Spinal cord (tissue), 9 donors: ENCODE measurements at regions not wholly inside any gene's neighbourhood (a gene's known extent, or its start where the extent isn't known, plus 50 kb on each side); places are given as distances from the start of the nearest gene placed in this dataset.

ENCODE experiments used
- DNase-seq, 6 donors: peaks; one replicate each; pipeline versions ENCODE4 v3.0.0 to v3.0.0-alpha.2; 2013 to 2015; ENCODE audit warnings: low spot score in 6 of 6, low read depth in 4 of 6
- H3K27ac ChIP-seq: one replicate; pipeline ENCODE4 v1.5.1; 2013; ENCODE audit warnings: low read depth, low read length, control low read depth
- H3K27me3 ChIP-seq: one replicate; pipeline ENCODE4 v1.6.1; 2013; ENCODE audit warnings: low read length; ENCODE audit not compliant: control insufficient read depth, insufficient read depth
- H3K36me3 ChIP-seq: one replicate; pipeline ENCODE4 v1.6.1; 2013; ENCODE audit warnings: low read length; ENCODE audit not compliant: control insufficient read depth, insufficient read depth
- H3K4me1 ChIP-seq: one replicate; pipeline ENCODE4 v1.6.1; 2013; ENCODE audit warnings: low read length; ENCODE audit not compliant: control insufficient read depth, insufficient read depth
- H3K4me3 ChIP-seq: one replicate; pipeline ENCODE4 v1.5.1; 2013; ENCODE audit warnings: low read depth, low read length, control low read depth
- H3K9me3 ChIP-seq: one replicate; pipeline ENCODE4 v1.6.1; 2013; ENCODE audit warnings: low read length; ENCODE audit not compliant: control insufficient read depth, insufficient read depth
- WGBS: methylation state at CpG from one replicate; pipeline ENCODE4 v1.1.5; 2013; ENCODE audit warnings: missing lambda C conversion rate; ENCODE audit not compliant: insufficient coverage; 5-methylcytosine and 5-hydroxymethylcytosine counted together
- donor health status: healthy.

DNA sequence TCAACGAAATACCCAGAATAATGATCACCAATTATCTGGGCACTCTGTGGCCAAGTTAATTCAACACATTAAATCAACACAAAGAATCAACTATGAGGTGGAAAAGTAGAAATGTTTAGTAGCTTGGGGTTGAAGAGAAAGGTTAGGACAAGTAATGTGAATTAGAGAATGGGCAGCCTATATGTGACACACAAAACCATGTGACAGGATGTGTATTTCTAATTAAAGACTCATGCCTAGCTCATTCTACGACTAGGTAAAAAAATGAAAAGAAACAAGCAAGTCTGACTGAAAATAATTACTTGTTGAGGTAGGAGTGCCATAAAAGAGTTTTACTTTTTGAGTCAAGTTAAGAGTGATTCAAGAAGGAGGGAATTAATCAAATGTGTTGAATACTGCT, 2646.0 kb upstream of the PCDH20 start:
- no CpG with 5 or more reads among the region's 2 CpGs for WGBS
- Histone ChIP-seq H3K27ac (no peak overlapping the region), H3K4me3 (no peak overlapping the region), H3K36me3 (no peaks in the 10 kb centered on the region), H3K9me3 (peaks cover 1% of the 10 kb centered on the region), H3K27me3 (no peaks in the 10 kb centered on the region), H3K4me1 (no peaks in the 10 kb centered on the region)
- no peak for DNase-seq

DNA sequence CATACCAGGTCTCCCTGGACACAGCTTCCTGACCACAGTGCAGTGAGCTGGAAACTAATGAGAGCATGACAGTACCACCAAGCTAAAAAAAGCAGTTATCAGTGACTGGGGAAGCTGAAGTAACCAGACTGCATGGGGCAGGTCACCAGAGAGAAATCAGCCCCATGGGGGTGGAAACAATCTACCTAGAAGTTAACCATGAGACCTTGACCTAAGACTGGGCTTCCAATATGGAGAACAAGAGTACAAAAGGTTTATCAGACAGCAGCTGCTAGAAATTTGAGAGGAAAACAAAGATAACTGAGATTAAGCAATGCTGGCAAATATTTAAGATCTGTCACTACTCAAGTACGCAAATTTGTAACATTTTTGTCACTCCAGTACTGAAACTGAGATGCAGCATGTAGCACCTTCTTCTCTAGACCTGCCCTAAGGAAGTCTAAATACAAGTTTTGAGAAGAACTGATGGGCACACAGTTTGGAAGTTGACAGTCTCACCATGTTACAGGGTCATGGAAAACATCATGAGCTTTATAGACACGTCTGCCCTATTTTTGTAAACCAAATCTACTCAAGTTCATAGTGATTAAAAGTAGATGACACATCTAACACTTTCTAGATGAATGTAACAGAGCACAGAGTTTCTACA, 2641.8 kb upstream of the PCDH20 start:
- no peaks in the 10 kb centered on the region for H3K4me1 ChIP-seq
- H3K9me3 ChIP-seq, result peaks cover 1% of the 10 kb centered on the region
- H3K27me3 ChIP-seq, result no peaks in the 10 kb centered on the region
- 100% methylated on average over 1 of the region's 2 CpGs for WGBS
- H3K4me3 ChIP-seq, result no peak overlapping the region
- H3K27ac ChIP-seq, result no peak overlapping the region
- no peaks in the 10 kb centered on the region for H3K36me3 ChIP-seq
- no peak for DNase-seq

DNA sequence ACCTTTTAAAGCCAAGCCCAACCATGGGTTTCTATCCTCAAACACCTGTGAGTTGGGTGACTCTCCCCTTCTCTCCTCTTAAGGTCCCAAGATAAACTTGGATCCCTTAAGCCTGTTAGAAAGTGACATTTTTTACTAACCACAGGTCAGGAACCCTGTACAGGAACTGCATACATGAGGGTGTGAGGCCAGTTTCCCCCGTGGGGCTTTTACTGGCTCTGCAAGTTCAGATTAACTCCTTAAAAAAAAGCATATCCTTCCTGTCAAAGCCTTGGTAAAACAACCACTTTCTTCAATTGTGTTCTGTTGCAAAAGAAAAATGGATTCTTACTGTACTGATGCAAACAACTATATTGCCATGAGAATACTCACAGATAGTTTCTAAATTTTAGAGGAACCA, 2638.7 kb upstream of the PCDH20 start:
- no peak for DNase-seq
- Histone ChIP-seq H3K36me3 (no peaks in the 10 kb centered on the region), H3K27ac (no peak overlapping the region), H3K27me3 (no peaks in the 10 kb centered on the region), H3K9me3 (peaks cover 2% of the 10 kb centered on the region), H3K4me1 (no peaks in the 10 kb centered on the region), H3K4me3 (no peak overlapping the region)
- WGBS, result no CpG with 5 or more reads among the region's 1 CpG

DNA sequence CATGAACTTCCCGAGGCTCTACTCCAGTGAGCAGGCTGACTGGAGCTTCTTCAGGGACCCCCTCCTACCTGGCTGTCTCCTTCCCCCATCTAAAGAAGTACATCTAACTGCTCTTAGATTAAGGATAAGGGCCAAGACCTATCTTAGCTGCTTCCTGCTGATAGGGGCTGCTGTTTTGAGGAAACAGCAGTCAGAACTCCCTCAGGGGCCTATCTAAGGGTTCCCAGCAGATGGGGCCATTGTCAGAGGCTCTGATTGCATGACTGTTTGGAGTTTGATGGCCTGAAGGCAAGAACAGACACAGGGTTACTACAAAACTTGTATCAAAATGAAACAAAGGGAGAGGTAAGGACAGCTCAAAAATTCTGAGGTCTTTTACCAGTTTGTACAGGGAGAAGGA, 2636.9 kb upstream of the PCDH20 start:
- WGBS, result 100% methylated on average over 1 of the region's 1 CpG
- no peaks in the 10 kb centered on the region for H3K4me1 ChIP-seq
- DNase-seq, result no peak
- no peaks in the 10 kb centered on the region for H3K36me3 ChIP-seq
- no peak overlapping the region for H3K27ac ChIP-seq
- peaks cover 2% of the 10 kb centered on the region for H3K9me3 ChIP-seq
- no peaks in the 10 kb centered on the region for H3K27me3 ChIP-seq
- H3K4me3 ChIP-seq, result no peak overlapping the region

DNA sequence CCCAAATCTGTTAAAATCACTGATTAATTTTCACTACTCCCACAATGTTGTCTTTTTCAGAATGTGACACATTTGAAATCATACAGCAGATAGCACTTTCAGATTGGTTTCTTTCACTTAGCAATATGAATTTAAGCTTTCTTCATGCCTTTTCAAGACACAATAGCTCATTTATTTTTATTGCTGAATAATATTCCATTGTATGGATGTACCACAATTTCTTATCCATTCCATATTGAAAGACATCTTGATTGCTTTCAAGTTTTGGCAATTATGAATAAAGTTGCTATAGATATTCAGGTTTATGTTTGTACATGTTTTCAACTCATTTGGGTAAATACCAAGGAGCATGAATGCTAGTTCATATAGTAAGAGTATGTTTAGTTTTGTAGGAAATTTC, 2635.6 kb upstream of the PCDH20 start:
- H3K27ac ChIP-seq, result no peak overlapping the region
- no peak for DNase-seq
- H3K4me3 ChIP-seq, result no peak overlapping the region
- no peaks in the 10 kb centered on the region for H3K27me3 ChIP-seq
- H3K36me3 ChIP-seq, result no peaks in the 10 kb centered on the region
- peaks cover 2% of the 10 kb centered on the region for H3K9me3 ChIP-seq
- no peaks in the 10 kb centered on the region for H3K4me1 ChIP-seq

DNA sequence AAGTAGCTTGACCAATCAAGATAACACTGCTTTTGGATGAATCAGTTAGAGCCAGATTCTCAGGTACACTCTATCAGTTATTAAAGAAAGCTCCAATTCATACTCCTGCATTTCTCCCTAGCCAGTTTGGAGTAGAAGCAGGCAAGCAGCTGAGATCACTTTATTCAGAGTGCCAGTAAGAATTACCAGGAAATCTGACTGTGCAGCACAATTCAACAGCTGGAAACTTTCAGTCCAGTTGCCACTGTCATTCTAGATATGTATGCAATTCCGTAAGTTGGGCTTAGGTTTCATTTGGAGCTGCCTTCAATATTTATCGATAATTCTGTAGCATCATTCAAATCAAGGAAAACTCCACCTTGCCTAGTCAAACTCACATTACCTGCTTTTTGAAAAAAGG, 2625.6 kb upstream of the PCDH20 start:
- Histone ChIP-seq H3K27ac (no peak overlapping the region), H3K4me3 (no peak overlapping the region), H3K9me3 (no peaks in the 10 kb centered on the region), H3K27me3 (no peaks in the 10 kb centered on the region), H3K36me3 (no peaks in the 10 kb centered on the region), H3K4me1 (no peaks in the 10 kb centered on the region)
- WGBS, result no CpG with 5 or more reads among the region's 2 CpGs
- DNase-seq, result no peak

DNA sequence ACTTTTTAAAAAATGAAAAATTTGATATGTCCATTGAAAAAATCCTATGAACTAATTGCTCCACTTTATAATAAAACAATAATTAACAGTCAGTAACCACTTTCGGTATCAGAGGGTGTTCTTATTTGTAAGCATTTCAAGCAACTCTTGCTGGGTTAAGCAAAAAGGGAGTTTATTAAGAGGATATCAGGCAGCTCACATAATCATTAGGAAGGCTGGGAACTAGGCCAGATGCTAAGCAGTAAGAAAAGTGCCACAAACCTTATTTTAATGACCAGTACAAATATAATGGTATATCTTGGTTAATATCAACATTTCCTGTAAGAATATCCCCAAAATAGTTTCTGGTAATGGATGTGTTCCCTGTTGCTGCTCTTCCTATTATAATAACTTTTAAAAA, 2618.3 kb upstream of the PCDH20 start:
- no peaks in the 10 kb centered on the region for H3K36me3 ChIP-seq
- H3K9me3 ChIP-seq, result no peaks in the 10 kb centered on the region
- no peaks in the 10 kb centered on the region for H3K27me3 ChIP-seq
- H3K4me1 ChIP-seq, result no peaks in the 10 kb centered on the region
- H3K27ac ChIP-seq, result no peak overlapping the region
- WGBS, result no CpG with 5 or more reads among the region's 1 CpG
- H3K4me3 ChIP-seq, result no peak overlapping the region
- DNase-seq, result peak in 2 of 6 donors; percentile 2 to 56

DNA sequence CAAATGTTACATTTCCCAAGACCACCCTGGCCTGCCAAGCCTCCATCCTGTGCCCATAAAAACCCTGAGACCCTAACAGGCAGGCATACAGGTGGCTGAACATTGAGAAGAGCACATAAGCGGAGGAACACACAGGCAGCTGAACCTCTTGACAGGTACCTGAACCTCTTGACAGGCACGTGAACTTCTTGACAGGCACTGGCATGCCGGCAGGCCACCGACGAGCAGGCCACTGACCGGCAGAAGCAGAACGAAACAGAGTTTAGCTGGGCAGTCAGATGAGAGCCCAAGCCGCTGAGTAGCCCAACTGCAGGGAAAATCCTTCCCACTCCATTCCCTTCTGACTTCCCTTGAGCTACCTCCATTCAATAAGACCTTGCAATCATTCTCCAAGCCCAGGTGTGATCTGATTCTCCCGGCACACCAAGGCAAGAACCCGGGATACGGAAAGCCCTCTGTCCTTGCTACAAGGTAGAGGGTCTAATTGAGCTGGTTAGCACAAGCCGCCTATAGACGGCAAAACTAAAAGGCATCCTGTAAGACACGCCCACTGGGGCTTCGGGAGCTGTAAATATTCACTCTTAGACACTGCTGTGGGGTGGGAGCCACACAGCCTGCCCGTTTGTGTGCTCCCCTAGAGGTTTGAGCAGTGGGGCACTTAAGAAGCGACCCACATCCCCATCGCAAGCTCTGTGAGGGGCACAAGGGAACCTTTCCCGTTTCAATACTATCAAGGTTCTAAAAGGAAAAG, 2613.9 kb upstream of the PCDH20 start:
- Histone ChIP-seq H3K36me3 (no peaks in the 10 kb centered on the region), H3K4me1 (no peaks in the 10 kb centered on the region), H3K27ac (no peak overlapping the region), H3K4me3 (no peak overlapping the region), H3K9me3 (no peaks in the 10 kb centered on the region), H3K27me3 (no peaks in the 10 kb centered on the region)
- no peak for DNase-seq
- 91% methylated on average over 16 of the region's 19 CpGs for WGBS

DNA sequence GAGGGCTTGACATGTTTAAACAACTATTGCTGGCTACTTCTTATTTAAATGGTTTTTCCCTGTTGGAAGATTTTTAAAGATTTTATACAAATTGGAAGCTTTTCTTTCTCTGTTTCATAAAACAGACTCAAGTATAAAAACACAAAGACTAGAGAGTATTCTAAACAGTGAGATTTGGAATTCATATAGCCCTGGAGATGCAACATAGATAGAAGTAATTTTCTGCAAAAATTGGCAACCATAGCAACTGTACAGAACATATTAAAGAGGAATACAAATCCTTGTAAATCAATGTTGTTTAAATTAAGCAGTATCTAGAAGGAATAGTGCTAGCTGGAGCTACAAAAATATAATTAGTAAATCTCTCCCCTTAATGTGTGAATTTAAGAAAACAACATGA, 2612.9 kb upstream of the PCDH20 start:
- Histone ChIP-seq H3K36me3 (no peaks in the 10 kb centered on the region), H3K27me3 (no peaks in the 10 kb centered on the region), H3K4me3 (no peak overlapping the region), H3K27ac (no peak overlapping the region), H3K9me3 (no peaks in the 10 kb centered on the region), H3K4me1 (no peaks in the 10 kb centered on the region)
- peak in 1 of 6 donors; percentile 59 for DNase-seq

DNA sequence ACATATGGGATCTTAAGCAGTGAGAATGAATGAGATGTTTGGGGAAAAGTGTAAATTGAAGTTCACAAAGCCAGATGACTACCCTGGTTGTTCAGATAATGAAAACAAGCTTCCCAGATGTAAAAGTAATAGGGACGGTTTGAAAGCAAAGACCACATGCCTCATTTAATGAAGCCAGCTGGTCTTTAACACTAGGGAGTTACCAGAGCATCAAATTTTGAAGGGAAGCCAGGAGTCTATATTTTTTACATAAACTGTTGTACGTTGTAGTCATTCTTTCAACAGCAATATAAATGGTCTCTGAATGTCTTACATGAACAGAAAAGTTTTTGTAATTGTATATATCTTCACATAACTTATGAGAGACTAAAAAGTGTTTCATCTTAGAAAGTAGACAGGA, 2604.5 kb upstream of the PCDH20 start:
- H3K27ac ChIP-seq, result no peak overlapping the region
- H3K4me3 ChIP-seq, result no peak overlapping the region
- DNase-seq, result peak in 1 of 6 donors; percentile 23
- H3K4me1 ChIP-seq, result no peaks in the 10 kb centered on the region
- H3K27me3 ChIP-seq, result no peaks in the 10 kb centered on the region
- no peaks in the 10 kb centered on the region for H3K9me3 ChIP-seq
- H3K36me3 ChIP-seq, result no peaks in the 10 kb centered on the region
- WGBS, result no CpG with 5 or more reads among the region's 2 CpGs
